Lung (tissue), 11 donors: ENCODE measurements at regions not wholly inside any gene's neighbourhood (a gene's known extent, or its start where the extent isn't known, plus 50 kb on each side); places are given as distances from the start of the nearest gene placed in this dataset.
A peak's percentile ranks its signal among the peaks of the same experiment; 100 is the strongest.

Source experiments
- ATAC-seq: fragments of 200-7000 bp; cut with Tn5 transposase; one replicate; pipeline ENCODE4 v1.9.1; 2020; ENCODE audit warnings: moderate number of reproducible peaks; ENCODE audit not compliant: insufficient read depth, low FRiP score
- DNase-seq, 3 donors: peaks; one replicate each; pipeline ENCODE4 v3.0.0-alpha.2; 2013 to 2017
- H3K27ac ChIP-seq, 2 donors: one replicate each; pipeline ENCODE4 v1.5.1; 2013; ENCODE audit warnings: mild to moderate bottlenecking in 2 of 2, moderate library complexity in 2 of 2, control low read depth in 1 of 2, inconsistent platforms in 1 of 2, low read depth in 1 of 2, low read length in 1 of 2
- H3K27me3 ChIP-seq, 3 donors: one replicate each; pipeline ENCODE4 v1.5.1; 2013; ENCODE audit warnings: low read length in 2 of 3; ENCODE audit not compliant: control insufficient read depth in 3 of 3, insufficient read depth in 3 of 3
- H3K36me3 ChIP-seq, 4 donors: one replicate each; pipeline ENCODE4 v1.5.1; 2013; ENCODE audit warnings: low read length in 4 of 4, mild to moderate bottlenecking in 1 of 4, moderate library complexity in 1 of 4; ENCODE audit not compliant: control insufficient read depth in 4 of 4, insufficient read depth in 4 of 4
- H3K4me1 ChIP-seq, 5 donors: one replicate each; pipeline ENCODE4 v1.5.1; 2013; ENCODE audit warnings: low read length in 5 of 5, mild to moderate bottlenecking in 2 of 5, moderate library complexity in 1 of 5; ENCODE audit not compliant: control insufficient read depth in 5 of 5, insufficient read depth in 5 of 5
- H3K4me3 ChIP-seq: one replicate; pipeline ENCODE4 v1.5.1; 2013; ENCODE audit warnings: mild to moderate bottlenecking, control low read depth, moderate library complexity
- H3K9ac ChIP-seq, 2 donors: one replicate each; pipeline ENCODE4 v1.5.1; 2013; ENCODE audit warnings: low read length in 2 of 2, control low read depth in 1 of 2; ENCODE audit not compliant: insufficient read depth in 1 of 2
- H3K9me3 ChIP-seq, 4 donors: one replicate each; pipeline ENCODE4 v1.5.1; 2013; ENCODE audit warnings: low read length in 3 of 4, mild to moderate bottlenecking in 1 of 4, moderate library complexity in 1 of 4; ENCODE audit not compliant: control insufficient read depth in 4 of 4, insufficient read depth in 3 of 4
- WGBS, 2 donors: extraction: QIAGEN DNeasy Blood & Tissue Kit; methylation state at CpG; one replicate each; pipeline ENCODE4 v1.1.7; 2013; 5-methylcytosine and 5-hydroxymethylcytosine counted together
- TF ChIP-seq, protein P1 (sequence below): IDR thresholded peaks from 2 replicates; pipeline ENCODE4 v1.5.1; 2012; ENCODE audit warnings: mild to moderate bottlenecking; ENCODE audit errors: control extremely low read depth, extremely low read depth
- donor health status: control.
- donor health status: control.
- donor health status: Bipolar disorder and iron deficiency.
- donor health status: healthy.
- donor health status: DM: yes; HTN: yes; CAD: no.

DNA sequence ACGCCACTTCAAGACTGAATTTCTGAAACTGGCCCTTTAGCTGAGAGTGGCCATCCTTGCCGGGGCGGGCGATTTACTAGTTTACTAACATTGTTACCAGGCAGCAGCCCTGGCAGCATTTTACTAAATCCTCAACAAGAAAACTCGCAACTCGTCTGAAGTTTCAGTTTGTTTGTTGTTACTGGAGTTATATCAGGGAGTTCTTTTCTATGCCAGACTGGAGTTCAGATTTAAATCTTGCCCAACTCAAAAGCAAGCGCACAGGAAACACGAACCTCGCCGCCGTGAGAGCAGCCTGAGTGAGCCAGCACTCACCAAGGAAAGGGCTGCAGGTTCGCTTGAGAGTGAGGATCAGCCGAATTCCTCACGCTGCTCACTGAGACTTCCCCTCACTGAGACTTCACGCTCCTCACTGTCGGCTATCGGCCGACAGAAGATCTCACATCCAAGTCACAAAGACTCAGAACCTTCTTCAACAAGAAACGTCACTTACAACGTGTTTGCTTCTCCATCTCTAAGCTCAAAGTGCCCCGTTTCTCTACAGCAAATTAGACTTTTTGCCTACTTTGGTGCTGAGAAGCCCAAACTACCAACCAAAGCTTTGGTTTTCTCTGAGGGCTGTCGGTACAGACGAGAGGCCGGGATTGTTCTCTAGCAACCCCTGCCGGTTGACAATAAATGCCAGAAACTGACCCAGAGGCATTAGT lies 78.9 kb downstream of the OLIG3 start:
- DNase-seq (peak; percentile 77 to 87 (median 82)), ATAC-seq (peak; percentile 80)
- Histone ChIP-seq H3K4me1 (no peaks in the 10 kb centered on the region), H3K36me3 (no peaks in the 10 kb centered on the region), H3K4me3 (peak overlapping the region; percentile 28), H3K9me3 (no peaks in the 10 kb centered on the region), H3K27ac (peak overlapping the region in 1 of 2 donors; percentile 84), H3K27me3 (peaks cover 0 to 11% (median 0%) of the 10 kb centered on the region in 3 donors), H3K9ac (peak overlapping the region; percentile 42 to 74)
- TF ChIP-seq, protein P1, sequence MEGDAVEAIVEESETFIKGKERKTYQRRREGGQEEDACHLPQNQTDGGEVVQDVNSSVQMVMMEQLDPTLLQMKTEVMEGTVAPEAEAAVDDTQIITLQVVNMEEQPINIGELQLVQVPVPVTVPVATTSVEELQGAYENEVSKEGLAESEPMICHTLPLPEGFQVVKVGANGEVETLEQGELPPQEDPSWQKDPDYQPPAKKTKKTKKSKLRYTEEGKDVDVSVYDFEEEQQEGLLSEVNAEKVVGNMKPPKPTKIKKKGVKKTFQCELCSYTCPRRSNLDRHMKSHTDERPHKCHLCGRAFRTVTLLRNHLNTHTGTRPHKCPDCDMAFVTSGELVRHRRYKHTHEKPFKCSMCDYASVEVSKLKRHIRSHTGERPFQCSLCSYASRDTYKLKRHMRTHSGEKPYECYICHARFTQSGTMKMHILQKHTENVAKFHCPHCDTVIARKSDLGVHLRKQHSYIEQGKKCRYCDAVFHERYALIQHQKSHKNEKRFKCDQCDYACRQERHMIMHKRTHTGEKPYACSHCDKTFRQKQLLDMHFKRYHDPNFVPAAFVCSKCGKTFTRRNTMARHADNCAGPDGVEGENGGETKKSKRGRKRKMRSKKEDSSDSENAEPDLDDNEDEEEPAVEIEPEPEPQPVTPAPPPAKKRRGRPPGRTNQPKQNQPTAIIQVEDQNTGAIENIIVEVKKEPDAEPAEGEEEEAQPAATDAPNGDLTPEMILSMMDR, result peak; percentile 77
- 3 to 7% methylated on average over 25 of the region's 25 CpGs for WGBS, 2 donors

DNA sequence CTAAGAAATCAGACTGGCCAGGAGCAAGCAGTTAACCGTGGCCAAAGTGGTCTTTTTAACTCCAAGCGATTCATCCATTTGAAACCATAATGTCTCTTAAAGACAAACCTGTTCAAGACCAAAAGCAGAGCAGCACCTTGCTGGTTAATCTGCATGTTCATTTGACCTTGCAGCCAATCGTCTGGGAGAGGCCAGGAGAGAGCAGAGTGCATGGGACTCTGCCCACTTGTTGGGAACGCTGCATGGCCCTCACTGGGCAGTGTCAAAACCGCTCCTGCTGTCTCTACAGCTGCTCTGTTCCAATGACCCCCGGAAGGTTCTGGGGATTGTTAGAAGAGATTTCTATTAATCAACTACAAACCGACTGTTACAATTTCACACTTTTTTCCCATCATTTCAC lies 79.6 kb downstream of the OLIG3 start:
- ATAC-seq (no peak), DNase-seq (no peak)
- no peaks in the 10 kb centered on the region for H3K9me3 ChIP-seq
- H3K36me3 ChIP-seq, result no peaks in the 10 kb centered on the region
- 60 to 67% methylated on average over 7 of the region's 7 CpGs for WGBS, 2 donors
- H3K27ac ChIP-seq, result no peak overlapping the region
- TF ChIP-seq, protein P1, result no peak
- peaks cover 0 to 11% (median 0%) of the 10 kb centered on the region in 3 donors for H3K27me3 ChIP-seq
- H3K4me3 ChIP-seq, result no peak overlapping the region
- H3K9ac ChIP-seq, result no peak overlapping the region
- H3K4me1 ChIP-seq, result no peaks in the 10 kb centered on the region

DNA sequence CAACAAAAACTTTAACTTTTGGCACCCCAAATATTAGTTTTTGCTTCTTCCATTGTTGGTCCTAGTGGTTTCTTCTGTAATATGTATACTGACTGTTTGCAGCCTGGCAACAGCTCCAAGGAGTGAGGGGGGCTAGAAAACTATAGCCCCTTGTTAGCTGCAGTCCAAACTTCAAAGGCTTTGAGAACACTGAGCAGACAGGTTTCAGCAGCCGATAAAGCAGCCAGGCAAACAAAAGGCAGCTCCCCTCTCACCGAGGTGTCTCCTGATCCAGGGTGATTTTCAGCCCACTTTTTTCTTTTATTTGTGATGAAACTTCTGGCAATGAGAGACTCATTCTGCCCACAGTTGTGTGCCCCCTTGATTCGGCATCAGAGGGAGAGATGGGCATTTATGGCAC lies 80.7 kb downstream of the OLIG3 start:
- 59 to 72% methylated on average over 3 of the region's 3 CpGs for WGBS, 2 donors
- H3K27me3 ChIP-seq, result peaks cover 0 to 11% (median 0%) of the 10 kb centered on the region in 3 donors
- DNase-seq, result peak in 1 of 3 donors; percentile 17
- no peaks in the 10 kb centered on the region for H3K4me1 ChIP-seq
- ATAC-seq, result no peak
- H3K36me3 ChIP-seq, result no peaks in the 10 kb centered on the region
- H3K27ac ChIP-seq, result no peak overlapping the region
- no peaks in the 10 kb centered on the region for H3K9me3 ChIP-seq
- no peak overlapping the region for H3K4me3 ChIP-seq
- TF ChIP-seq, protein P1, result no peak
- no peak overlapping the region for H3K9ac ChIP-seq
